NCI-H2196 treated with DMSO at 0.1 percent for 48 hours (cell line): ENCODE measurements at regions not wholly inside any gene's neighbourhood (a gene's known extent, or its start where the extent isn't known, plus 50 kb on each side); places are given as distances from the start of the nearest gene placed in this dataset.

Experiments
- DNase-seq: peaks from one replicate; lab custom pipeline; 2025; ENCODE audit not compliant: unreplicated experiment; lab: John Stamatoyannopoulos, UW

DNA sequence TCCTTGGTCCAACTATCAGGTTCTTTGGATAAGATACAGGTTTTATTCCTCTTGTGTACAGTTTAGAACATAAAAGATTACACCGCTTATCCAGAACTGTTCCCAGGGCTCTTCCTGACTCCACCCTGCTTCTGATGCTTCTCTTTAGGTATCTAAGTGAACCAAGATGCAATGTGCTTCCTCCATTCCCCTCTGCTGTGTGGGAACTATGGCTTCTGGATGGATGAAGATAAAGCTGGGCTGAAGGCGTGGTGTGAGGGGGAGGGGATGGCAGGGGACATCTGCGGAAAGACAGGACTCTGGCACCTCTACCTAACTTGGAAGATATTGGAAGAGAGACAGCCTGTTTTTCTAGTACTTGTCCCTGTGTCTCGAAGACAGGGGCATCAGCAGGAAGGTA is 209.9 kb upstream of the TBX20 start:
- no peak for DNase-seq

DNA sequence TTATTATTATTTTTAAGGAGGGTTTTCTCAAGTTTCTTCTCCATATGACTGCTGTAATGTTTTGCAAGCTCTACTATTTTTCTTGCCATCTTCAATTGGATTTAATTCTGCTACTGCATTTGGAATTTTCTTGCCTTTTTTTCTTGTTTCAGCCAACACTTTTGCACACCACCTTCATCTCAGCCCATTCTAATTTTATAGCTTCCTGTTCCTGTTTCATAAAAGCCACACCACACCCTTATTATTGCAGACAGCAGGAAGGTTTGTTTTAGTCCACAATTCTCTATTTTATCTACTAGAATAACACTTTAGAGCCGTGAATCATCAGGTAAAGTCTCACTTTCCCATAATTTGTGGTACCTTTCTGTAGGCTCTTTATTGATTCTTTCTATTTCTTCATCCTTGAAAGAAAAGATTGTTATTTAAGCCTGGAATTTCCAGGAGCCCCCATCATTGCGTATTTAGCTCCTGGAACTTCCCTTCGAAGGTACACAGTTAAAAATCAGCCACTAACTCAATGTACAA is 209.3 kb upstream of the TBX20 start:
- no peak for DNase-seq

DNA sequence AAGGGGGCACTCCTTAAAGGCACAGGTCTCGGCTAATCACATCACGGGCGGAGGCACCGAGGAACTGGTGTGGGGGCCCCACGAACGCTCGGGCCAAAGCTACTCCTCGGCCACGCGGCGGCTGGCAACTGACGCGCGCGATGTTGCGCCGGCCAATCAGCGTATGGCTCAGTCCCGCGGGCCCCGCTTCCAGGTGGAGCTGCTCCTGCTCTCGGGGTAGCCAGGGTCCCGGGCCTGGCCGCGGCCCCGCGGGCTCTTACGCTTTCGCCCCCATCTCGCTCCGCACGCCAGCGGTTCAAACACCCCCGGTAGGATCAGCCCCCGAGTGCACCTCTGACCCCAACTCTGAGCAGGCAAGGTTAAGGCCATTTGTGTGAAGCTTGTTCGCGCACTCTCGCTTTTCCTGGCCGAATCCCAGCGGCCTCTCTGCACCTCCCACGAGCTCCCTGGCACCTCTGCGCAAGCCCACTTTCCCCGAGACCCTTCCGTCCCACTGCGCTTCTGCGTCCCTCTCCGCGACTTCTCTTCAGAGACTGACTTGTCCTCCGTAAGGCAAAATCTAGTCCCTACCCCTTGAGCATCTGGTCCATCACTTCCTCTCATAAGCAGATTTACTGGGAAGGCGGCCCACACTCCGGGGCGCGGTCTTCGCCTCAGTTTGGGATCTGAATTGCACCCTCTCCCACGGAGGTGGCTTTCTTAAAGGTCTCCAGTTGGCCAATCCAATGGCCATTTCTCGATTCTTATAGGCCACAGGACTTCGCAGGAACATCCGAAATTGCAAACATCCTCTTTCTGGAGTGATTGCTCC is 200.9 kb upstream of the TBX20 start:
- DNase-seq, result no peak

DNA sequence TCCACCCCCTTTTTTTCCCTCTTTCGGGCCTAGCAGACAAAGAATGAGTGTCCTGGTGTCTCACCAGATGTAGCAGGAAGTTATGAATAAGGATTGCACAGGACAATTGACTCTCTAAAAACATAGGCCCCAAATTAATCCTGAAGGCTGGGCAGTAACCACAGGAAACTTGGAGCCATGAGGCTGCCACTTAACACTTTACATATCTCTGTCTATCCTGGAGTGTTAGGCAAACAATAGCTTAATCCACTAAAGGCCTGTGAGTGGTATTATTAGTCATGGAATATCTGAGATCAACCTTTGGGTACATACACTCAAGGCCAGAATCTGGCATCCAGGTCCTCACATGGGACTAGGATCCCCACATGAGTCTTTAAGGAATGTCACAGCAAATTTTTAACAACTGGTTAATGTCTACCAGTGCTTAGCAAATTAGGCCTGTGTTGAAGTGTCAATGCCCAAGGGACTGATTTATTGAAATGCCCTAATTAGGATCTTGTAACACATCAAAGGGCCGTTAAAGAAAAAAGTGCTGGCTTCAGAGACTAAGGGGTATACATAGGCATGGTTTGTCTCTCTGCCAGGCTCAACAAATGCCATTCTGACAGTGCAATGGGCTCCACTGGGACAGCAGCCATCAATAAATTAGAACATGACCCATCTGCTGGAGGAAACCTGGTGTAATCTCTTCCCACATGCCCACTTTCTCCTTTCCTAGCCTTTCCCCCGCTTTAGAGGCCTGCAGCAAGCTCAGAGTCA is 196.7 kb upstream of the TBX20 start:
- DNase-seq, result no peak

DNA sequence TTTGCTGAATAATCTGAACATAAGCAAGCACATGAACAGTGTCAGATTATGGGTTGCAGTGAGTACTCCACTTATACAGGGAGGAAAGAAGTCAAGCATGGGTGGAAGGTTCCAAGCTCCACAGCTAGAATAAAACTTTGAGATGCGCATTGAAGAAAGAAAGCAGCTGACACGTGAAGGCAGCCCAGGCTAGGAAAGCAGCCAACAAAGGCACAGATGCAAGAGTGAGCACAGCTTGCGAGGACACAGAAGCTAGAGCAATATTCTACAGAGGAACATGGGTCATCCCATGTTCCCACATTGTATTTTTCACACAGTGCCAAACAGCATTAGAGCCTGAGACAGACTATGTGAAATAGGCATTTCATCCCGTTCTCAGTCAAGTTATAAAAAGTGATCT is 194.6 kb upstream of the TBX20 start:
- no peak for DNase-seq

DNA sequence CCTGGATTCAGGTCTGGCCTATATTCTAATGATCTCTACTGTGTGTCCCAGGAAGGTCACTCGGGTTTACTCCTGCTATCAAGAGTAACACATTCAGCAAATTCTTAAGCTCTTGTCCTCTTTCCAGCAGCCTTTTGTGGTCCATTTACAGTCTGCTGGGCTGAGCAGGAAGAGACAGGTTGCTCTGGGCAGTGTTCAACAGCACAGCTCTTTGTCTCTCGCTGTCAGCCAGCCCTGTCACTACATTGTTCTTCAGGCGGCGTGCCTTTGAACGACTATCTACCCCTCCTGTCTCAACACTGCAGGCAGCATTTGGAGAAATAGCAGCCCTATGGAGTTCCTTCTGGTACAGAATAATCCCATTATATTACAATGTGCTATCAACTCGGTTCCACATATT is 192.2 kb upstream of the TBX20 start:
- no peak for DNase-seq

DNA sequence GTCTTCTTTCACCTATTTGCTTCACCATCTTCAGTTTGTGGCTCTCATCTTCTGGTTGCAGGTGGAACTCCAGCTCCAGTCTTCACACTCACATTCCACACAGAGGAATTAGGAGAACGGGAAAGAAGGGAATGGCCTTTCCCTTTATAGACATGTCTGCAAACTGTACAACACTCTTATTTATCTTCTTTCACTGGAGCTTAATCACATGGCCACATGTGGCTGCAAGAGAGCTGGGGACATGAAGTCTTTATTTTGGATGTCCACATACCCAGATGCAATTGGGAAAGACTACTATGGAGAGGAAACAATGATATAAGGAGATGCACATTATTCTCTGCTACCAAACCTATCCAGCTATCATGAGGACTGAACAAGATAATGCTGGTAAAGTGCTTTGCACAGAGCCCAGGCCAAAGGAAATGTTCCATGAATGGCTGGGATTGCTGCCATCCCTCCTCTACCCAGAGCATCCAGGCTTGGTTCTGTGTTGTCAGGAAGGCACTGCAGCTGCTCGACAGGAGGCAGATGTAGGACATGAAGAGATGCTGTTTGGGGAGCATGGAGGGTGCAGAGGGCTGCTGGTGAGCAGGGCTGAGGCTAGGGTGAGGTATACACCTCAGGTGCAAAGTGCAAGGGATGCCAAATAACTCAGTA is 183.8 kb upstream of the TBX20 start:
- DNase-seq, result no peak

DNA sequence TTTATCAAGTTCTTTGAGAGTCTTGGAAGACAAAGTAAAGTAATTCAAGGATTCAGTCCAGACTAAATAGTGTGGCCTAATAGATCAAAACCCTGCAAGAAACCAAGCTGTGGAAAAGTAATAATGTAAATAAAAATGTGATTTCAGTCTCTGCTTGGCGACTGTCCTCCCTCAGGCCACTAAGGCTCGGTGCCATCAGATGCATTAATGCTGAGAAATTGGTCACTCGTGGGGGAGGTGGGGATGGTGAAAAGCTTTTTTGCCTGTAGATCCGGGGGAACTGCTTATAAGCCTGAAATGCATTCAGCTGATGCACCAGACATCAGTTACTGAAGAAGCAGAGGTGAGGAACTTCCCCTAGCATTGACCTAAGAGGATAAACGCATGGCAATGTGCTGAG is 182.6 kb upstream of the TBX20 start:
- no peak for DNase-seq

DNA sequence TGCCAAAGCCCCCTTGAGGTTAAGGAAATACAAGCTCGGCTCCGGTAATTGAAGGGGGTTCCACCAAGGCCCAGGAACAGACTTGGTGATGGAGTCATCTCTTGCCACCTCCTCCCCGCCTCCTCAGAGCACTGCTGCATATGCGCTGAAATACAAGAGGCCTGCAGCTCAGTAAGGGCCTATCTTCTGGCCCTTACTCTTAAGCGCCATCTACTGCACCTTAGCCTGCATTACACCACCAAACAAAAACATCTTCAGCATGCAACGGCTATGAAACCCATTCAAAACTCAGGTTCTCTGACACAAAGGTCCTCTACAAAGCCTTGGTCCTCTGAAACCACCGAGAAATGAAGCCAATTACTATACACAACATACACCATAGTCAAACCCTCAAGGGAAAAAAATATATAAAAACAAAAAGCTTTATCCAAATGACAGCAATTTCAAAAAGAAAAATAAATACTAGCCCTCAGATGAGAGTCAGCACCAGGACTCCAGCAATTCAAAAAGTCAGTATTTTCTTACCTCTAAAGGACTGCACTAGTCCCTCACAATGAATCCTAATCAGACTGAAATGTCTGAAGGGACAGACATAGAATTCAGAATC is 176.8 kb upstream of the TBX20 start:
- no peak for DNase-seq

DNA sequence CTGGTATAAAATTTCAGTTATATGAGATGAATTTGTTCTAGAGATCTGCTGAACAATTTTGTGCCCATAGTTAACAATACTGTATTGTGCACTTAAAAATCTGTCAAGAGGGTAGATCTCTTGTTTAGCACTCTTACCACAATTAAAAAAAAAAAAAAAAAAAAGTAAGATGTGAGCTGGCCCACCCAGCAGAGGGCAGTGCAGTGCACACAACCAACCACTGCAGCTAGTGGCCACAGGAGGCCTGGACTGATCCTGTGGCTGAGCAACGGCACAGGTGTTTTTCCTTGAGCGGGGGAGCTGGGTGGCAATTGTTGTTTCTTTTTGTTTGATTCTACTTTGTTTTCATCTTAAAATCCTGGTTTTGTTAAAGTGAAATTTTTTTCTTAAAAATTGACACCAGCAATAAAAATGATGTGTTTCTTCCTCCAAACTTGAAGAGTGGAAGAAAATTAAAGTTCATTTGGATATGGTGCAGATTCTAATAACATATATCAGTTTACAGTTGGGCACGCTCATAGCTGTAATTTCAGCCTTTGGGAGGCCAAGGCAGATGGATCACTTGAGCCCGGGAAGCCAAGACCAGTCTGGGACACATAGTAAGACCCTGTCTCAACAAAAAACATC is 171.1 kb upstream of the TBX20 start:
- no peak for DNase-seq

DNA sequence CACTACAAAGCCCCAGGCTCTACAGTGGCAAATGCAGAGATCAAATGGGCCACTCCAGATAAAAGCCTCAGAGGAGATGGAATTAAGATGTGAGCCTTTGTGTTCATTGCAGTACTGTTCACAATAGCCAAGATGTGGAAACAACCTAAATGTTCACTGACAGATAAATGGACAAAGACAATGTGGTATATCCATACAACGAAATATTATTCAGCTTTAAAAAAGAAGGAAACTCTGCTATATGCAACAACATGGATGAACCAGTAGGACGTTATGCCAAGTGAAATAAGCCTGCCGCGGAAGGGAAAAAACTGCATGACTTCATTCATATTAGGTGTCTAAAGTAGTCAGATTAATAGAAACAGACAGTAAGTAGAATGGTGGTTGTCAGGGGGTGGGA is 170.5 kb upstream of the TBX20 start:
- no peak for DNase-seq

DNA sequence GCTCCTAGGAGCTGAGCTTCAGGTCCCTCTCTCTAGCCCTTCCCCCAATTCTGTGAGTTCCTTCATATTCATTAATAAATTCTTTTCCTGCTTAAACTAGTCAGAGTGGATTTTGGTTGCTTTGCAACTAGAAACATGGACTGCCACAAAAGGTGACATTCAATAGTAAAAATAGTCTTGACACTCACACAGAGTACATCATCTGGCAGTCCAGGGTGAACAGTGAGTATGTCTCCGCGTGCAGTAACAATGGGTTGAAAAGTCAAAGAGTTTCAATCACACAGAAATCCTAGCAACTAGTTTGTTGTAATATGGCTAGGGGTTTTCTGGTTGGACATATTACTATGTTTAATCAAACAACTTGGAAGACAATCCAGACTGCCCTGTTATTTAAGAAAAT is 168.8 kb upstream of the TBX20 start:
- no peak for DNase-seq

DNA sequence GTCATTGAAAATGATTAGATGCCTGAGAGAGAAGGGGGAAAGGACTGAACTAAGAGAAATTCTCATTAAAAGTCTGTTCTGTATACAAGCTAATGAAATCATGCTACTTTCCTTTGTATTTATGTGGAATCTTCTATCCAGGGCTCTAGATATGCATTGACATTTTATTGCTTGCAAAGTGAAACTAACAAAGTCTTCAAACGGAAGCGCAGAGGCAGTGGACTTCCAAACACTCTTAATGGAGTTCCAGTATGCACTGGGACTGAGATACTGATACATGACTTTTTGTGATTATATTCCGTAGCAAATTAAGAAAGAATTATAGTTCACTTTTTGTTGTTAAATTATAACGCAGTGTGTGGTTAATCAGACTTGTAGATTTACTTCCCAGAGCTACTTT is 166.8 kb upstream of the TBX20 start:
- no peak for DNase-seq

DNA sequence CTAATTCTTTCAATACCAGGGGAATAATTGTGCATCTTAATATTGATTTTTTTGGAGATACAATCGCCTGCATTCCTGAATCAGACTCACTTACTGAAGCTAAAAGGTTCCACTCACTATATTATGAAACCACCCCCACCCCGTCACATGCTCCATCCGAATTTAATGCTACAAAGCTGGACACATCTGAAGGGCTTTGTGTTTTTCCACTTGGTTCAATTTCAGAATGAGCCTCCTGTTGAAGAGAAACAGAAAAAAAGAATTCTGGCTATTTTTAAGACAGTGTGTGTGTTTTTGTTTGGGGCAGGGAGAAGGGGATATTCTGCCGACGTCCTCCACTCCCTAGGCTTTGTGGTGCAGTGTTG is 165.5 kb upstream of the TBX20 start:
- no peak for DNase-seq

DNA sequence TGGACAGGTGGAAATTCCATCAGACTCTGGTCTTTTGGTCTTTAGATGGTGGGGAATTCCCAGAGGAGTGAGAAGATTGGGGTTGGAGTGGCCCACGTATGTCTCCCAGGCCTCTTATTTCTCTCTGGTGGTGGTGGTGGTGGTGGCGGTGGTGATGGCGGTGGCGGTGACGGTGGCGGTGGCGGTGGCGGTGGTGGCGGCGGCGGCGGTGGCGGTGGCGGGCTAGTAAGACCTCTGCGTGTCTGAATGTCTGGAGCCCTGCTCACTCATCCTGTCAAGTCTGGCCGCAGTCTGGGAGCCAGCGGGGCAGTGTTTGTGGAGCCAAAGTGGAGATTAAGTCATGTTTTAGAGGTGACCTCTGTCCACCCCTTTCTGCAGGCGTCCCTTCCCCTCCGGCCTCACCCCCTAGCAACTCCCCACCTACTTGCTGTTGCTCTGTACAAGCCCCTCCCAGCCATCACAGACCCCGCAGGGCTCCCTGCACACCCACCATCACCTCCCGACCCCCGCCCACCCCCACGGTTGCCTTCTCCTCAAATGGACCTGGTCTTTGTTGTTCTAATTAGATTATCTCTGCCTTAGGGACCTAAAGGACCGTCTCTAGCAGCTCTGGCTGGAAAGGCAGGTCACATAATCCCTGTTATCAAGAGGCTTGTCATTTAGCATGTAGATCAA is 165.0 kb upstream of the TBX20 start:
- DNase-seq, result no peak

DNA sequence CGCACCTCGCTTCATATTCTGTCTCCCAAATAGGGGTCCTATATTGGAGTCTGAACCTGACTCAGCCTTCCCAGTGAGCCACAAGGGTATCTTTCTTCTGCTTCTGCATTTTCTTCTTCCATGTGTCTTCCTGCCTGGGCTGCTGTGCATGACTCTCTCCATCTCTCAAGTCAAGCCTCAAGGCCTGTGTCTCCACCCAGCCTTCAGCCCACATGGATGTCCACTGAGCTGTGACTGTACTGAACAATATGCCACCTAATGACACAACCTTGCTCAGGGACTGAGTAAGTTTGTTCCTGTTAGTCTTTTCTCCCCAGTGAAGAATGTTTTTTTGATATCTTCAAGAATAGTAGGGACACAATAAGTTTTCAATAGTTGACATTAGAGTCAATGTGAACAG is 162.7 kb upstream of the TBX20 start:
- no peak for DNase-seq

DNA sequence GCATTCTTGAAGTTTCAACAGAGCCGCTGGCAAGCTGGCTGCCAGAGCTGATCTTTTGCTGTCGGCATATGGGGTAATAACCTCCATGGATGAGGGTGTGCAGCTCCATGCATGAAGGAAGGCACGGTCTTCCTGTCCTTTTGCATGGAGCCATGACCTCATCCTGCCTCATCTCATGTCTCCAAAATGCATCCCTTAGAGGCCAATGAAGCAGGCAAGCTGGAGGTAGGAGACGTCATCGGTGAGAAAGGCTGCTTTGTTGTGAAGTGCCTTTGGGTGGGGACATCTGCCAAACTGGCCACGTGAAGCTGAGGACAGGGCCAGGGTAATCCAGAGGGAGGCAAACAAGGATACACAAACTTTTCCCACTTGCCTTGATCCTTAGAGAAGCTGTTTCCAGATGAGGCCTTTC is 161.5 kb upstream of the TBX20 start:
- no peak for DNase-seq

DNA sequence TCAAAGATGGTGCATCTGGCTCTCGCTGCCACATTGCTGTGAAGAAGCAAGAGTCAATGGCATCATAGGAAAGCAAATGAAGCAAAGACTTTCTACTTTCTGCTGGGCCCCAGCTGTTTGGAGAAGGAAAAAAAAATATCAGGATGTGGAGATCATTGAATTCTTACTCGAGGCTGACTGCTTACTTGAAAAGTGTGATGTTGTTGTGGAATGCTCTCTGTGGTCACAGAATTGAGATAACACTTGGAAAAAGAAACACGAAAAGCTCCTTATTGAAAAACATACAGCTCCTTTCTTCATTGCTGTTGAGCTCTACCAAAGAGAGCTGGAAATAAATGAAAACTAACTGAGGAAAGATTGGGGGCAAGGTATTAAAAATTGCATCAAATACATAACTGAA is 157.4 kb upstream of the TBX20 start:
- no peak for DNase-seq

DNA sequence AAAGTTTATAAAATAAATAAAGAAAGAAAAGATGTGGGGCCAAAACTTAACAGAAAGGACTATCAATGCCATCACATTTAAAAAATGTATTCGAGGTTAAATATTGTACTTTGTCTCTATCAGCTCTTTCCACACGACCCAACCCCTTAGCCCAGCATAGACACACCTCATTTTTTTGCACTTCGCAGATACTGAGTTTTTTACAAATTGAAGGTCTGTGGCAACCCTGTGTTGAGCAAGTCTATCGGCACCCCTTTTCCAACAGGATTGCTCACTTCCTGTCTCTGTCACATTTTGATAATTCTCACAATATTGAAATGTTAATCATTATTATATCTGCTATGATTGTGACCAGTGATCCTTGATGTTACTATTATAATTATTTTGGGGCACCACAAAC is 151.6 kb upstream of the TBX20 start:
- no peak for DNase-seq

DNA sequence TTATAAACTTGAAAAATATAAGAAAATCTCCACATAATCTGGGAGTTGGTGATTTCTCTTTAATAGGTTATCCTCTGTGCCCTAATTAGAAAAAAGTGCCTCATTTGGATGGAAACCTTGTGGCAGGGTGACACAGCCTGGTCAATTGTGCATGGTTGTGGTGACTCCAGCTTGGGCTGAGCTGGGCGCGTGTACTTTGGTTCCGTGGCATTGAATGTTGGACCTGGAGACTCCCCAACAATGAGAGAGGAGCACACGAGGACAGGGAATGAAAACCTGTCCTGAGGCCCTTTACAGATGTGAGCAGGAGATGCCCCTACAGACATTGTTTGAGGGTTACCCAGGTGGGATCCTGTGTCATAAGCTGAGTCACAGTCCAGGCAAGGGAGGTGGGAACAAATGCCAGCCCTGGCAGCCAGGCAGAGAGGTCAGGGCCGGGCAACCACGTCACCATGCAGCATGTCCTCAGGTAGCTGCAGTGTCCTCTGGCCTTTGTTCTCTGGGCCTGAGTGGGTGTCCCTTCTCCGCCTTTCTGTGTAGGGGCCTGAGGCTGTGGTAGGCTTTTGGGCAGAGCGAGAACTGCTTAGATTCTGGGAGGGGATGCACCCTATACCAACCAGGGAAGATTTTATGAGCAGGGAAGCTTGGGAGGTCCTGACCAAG is 147.4 kb upstream of the TBX20 start:
- no peak for DNase-seq
